HepG2 (cell line): ENCODE measurements at regions not wholly inside any gene's neighbourhood (a gene's known extent, or its start where the extent isn't known, plus 50 kb on each side); places are given as distances from the start of the nearest gene placed in this dataset.

Experiments used
- ATAC-seq: fragments of 200-7000 bp; cut with Tn5 transposase; 3 replicates; pipeline ENCODE4 v1.9.1; 2020; ENCODE audit warnings: mild to moderate bottlenecking, moderate library complexity
- BruUV-seq: library from RNA; stranded (reverse); fragments of 400-500 nt; replicated peaks from 2 replicates; lab custom pipeline; 2021; lab: Mats Ljungman, UMichigan
- CTCF ChIA-PET: fragments of 300-600 bp; formaldehyde crosslinking; extraction: SDS; loops from one replicate; lab custom pipeline; 2021; ENCODE audit warnings: low total read pairs, inconsistent platforms, low intra/inter-chr PET ratio; lab: Yijun Ruan, JAX
- POLR2A ChIA-PET: fragments of 350-600 bp; sonication (Branson Sonifier 250); formaldehyde crosslinking; loops from one replicate; lab custom pipeline; 2020; ENCODE audit warnings: antibody characterized with exemption, inconsistent platforms; lab: Yijun Ruan, JAX
- DNase-seq: peaks from one replicate; pipeline ENCODE4 v3.0.0-alpha.2; 2015; ENCODE audit warnings: low spot score
- FAIRE-seq: peaks from 3 replicates; lab custom pipeline; 2011; peaks lifted over from hg19 to GRCh38; lab: Jason Lieb, UNC
- H2AFZ ChIP-seq: one replicate; pipeline ENCODE4 v1.6.1; 2011; ENCODE audit warnings: low read length, inconsistent platforms
- H3K27ac ChIP-seq: fragments of 300-600 bp; 3 replicates; pipeline ENCODE4 v1.8.0; 2011; ENCODE audit warnings: mixed run types, mild to moderate bottlenecking, mixed read lengths, low read length, inconsistent platforms; ENCODE audit not compliant: insufficient read depth; ENCODE audit errors: extremely low read length
- H3K27me3 ChIP-seq, 2 experiments: fragments of 200-600 bp in 1 of 2; 2 replicates in 1 of 2; 3 replicates in 1 of 2; pipeline versions ENCODE4 v1.6.0 to v1.8.0; 2011; ENCODE audit warnings: low read length in 2 of 2, mild to moderate bottlenecking in 2 of 2, moderate library complexity in 2 of 2, inconsistent platforms in 1 of 2; ENCODE audit not compliant: insufficient read depth in 2 of 2, control insufficient read depth in 1 of 2
- H3K36me3 ChIP-seq, 2 experiments: fragments of 200-600 bp in 1 of 2; replicated peaks in 1 of 2; 2 replicates in 1 of 2; 3 replicates in 1 of 2; pipeline versions ENCODE4 v1.5.1 to v1.8.0; 2011; ENCODE audit warnings: low read length in 2 of 2, inconsistent platforms in 1 of 2; ENCODE audit not compliant: insufficient read depth in 2 of 2, control insufficient read depth in 1 of 2
- H3K4me1 ChIP-seq: 2 replicates; pipeline ENCODE4 v1.5.1; 2012; ENCODE audit warnings: low read length, inconsistent platforms; ENCODE audit not compliant: insufficient read depth
- H3K4me2 ChIP-seq: 2 replicates; pipeline ENCODE4 v1.6.0; 2011; ENCODE audit warnings: low read depth, low read length, inconsistent platforms
- H3K4me3 ChIP-seq, 3 experiments: fragments of 200-600 bp in 1 of 3; sonication (generic), shearing (Covaris generic) in 1 of 3; replicated peaks in 1 of 3; 2 replicates each; pipeline ENCODE4 v1.5.1; 2011 to 2016; ENCODE audit warnings: low read length in 3 of 3, inconsistent platforms in 2 of 3, low read depth in 2 of 3, mild to moderate bottlenecking in 2 of 3, control low read depth in 1 of 3, mixed read lengths in 1 of 3; ENCODE audit not compliant: insufficient read depth in 1 of 3
- H3K79me2 ChIP-seq: one replicate; pipeline ENCODE4 v1.6.1; 2011; ENCODE audit warnings: low read length, inconsistent platforms; ENCODE audit not compliant: insufficient read depth
- H3K9ac ChIP-seq: 2 replicates; pipeline ENCODE4 v1.6.0; 2011; ENCODE audit warnings: mild to moderate bottlenecking, low read depth, low read length, inconsistent platforms; ENCODE audit not compliant: insufficient read depth
- H3K9me3 ChIP-seq: 2 replicates; pipeline ENCODE4 v1.5.1; 2012; ENCODE audit warnings: mild to moderate bottlenecking, low read length
- H4K20me1 ChIP-seq: 2 replicates; pipeline ENCODE4 v1.6.0; 2011; ENCODE audit warnings: inconsistent platforms, mild to moderate bottlenecking, low read length, moderate library complexity; ENCODE audit not compliant: insufficient read depth
- HIC2 ChIP-seq: sonication (generic); formaldehyde crosslinking; IDR thresholded peaks from 2 replicates; pipeline ENCODE4 v1.9.0; 2022; ENCODE audit warnings: low read depth, missing genetic modification reagents
- KIAA2018 ChIP-seq: sonication (generic); formaldehyde crosslinking; IDR thresholded peaks from 2 replicates; pipeline ENCODE4 v1.5.0; 2020; ENCODE audit warnings: mild to moderate bottlenecking, missing genetic modification reagents, borderline replicate concordance
- MYPOP ChIP-seq: sonication (generic); formaldehyde crosslinking; IDR thresholded peaks from 2 replicates; pipeline ENCODE4 v1.8.1; 2023; ENCODE audit warnings: mild to moderate bottlenecking, moderate library complexity, missing genetic modification reagents
- SPEN ChIP-seq: sonication (generic); formaldehyde crosslinking; IDR thresholded peaks from 2 replicates; pipeline ENCODE4 v1.5.1; 2020; ENCODE audit warnings: low read depth, mild to moderate bottlenecking, missing genetic modification reagents
- ZMYM3 ChIP-seq: sonication (generic); formaldehyde crosslinking; IDR thresholded peaks from 2 replicates; pipeline ENCODE4 v1.5.1; 2020; ENCODE audit warnings: mild to moderate bottlenecking, missing genetic modification reagents
- ZNF10 ChIP-seq: sonication (generic); formaldehyde crosslinking; IDR thresholded peaks from 2 replicates; pipeline ENCODE4 v1.4.0; 2020; ENCODE audit warnings: mild to moderate bottlenecking, low read depth, missing genetic modification reagents, borderline replicate concordance
- ZNF512B ChIP-seq: sonication (generic); formaldehyde crosslinking; IDR thresholded peaks from 2 replicates; pipeline ENCODE4 v1.5.1; 2020; ENCODE audit warnings: missing genetic modification reagents, mild to moderate bottlenecking, borderline replicate concordance
- ZNF891 ChIP-seq: sonication (generic); formaldehyde crosslinking; IDR thresholded peaks from 2 replicates; pipeline ENCODE4 v1.5.0; 2020; ENCODE audit warnings: mild to moderate bottlenecking, missing genetic modification reagents
- WGBS: methylation state at CpG from one replicate; pipeline ENCODE4 v1.1.6; 2017; ENCODE audit warnings: low lambda C conversion rate; 5-methylcytosine and 5-hydroxymethylcytosine counted together
- in situ Hi-C: cut with HindIII; loops from 2 replicates; pipeline ENCODE4 v1.10.0; 2017; ENCODE audit warnings: low pct_unique_long_range_greater_than_20kb; ENCODE audit not compliant: extremely low pct_ligation_motif_present
- intact Hi-C: fragments of 100-400 bp; cut with micrococcal nuclease; formaldehyde crosslinking; loops from one replicate; pipeline ENCODE4 v1.10.0; 2022; ENCODE audit not compliant: unreplicated experiment

- Histone ChIP-seq H3K9me3 (no peaks in the 10 kb centered on the region), H3K4me1 (no peaks in the 10 kb centered on the region), H3K36me3 (no peaks in the 10 kb centered on the region), H4K20me1 (no peaks in the 10 kb centered on the region), H3K4me2 (no peak overlapping the region), H3K27ac (no peak overlapping the region), H3K27me3 (peaks cover 3 to 29% of the 10 kb centered on the region in 2 experiments; a peak in 4 of 5 replicates), H3K4me3 (no peak overlapping the region), H3K9ac (no peak overlapping the region), H3K79me2 (no peaks in the 10 kb centered on the region), H2AFZ (no peak overlapping the region)
- DNase-seq (no peak), FAIRE-seq (no peak), ATAC-seq (no peak)
- in situ Hi-C loops, result no loop called here
- intact Hi-C loops, result no loop called here
- POLR2A ChIA-PET, result no interaction called here
- WGBS, result 21% methylated on average over 9 of the region's 9 CpGs
- CTCF ChIA-PET, result interaction anchor here (13.1 kb wide), 1 partner anchor 111 kb away, joined by 210 read pairs; the partner anchor contains the start of gene PRND
- BruUV-seq, result no TSS peak
- TF ChIP-seq ZNF891 (no peak), HIC2 (CRISPR knock-in tag) (no peak), SPEN (CRISPR knock-in tag) (no peak), KIAA2018 (CRISPR knock-in tag) (no peak), MYPOP (CRISPR knock-in tag) (no peak), ZNF512B (CRISPR knock-in tag) (no peak), ZMYM3 (CRISPR knock-in tag) (no peak), ZNF10 (CRISPR knock-in tag) (no peak)
These were observed 75.4 kb upstream of the PRNP start for GRCh38 chr20:4610871-4611270.
